ENCODE measurements at regions not wholly inside any gene's neighbourhood (a gene's known extent, or its start where the extent isn't known, plus 50 kb on each side); places are given as distances from the start of the nearest gene placed in this dataset.

DNA sequence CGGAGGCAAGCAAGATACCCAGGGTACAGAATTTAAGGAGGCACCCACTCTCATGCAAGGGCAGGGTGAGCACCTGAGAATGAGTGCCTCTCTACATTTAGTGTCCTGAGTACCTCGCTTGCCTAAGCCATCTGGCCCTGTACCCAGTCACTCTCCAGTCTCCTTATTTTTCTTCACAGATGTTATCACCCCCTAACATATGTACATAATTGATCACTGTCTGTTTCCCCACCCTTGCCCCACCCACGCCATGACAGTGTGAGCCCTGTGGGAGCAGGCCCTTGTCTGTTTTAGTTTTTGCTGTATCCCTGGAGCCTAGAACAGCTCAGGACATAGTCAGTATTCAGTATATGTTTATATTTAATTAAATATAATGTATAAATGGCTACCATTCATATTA, 113.6 kb downstream of the SPRY1 start:
- TF ChIP-seq, protein P1, sequence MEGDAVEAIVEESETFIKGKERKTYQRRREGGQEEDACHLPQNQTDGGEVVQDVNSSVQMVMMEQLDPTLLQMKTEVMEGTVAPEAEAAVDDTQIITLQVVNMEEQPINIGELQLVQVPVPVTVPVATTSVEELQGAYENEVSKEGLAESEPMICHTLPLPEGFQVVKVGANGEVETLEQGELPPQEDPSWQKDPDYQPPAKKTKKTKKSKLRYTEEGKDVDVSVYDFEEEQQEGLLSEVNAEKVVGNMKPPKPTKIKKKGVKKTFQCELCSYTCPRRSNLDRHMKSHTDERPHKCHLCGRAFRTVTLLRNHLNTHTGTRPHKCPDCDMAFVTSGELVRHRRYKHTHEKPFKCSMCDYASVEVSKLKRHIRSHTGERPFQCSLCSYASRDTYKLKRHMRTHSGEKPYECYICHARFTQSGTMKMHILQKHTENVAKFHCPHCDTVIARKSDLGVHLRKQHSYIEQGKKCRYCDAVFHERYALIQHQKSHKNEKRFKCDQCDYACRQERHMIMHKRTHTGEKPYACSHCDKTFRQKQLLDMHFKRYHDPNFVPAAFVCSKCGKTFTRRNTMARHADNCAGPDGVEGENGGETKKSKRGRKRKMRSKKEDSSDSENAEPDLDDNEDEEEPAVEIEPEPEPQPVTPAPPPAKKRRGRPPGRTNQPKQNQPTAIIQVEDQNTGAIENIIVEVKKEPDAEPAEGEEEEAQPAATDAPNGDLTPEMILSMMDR (IDR thresholded peaks at IDR 0.05): no peak
- no peak for TF ChIP-seq ZFX (IDR thresholded peaks at IDR 0.05; ENCODE audit: borderline replicate concordance)

Measured in 22Rv1 (cell line).